ENCODE measurements at regions not wholly inside any gene's neighbourhood (a gene's known extent, or its start where the extent isn't known, plus 50 kb on each side); places are given as distances from the start of the nearest gene placed in this dataset.

DNA sequence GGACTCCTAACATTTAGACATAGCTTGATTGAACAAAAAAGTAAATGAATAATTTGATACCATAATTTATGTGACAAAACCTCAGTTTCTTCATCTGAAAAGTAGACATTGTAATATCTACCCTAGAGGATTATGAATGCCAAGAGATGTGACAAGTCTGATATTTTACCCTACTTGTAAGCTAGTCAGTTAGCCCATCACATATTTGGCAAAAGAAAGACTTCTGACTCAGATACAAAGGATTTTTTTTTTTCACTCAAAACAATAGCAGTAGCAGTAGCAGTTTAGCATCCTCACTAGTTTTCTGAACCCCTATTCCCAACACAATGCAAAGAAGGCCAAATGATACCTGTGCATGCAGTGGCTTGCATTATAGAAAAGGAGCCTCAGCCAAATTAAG is 377.3 kb upstream of the E2F7 start:
- H3K27ac Mint-ChIP-seq, result no peak overlapping the region
- no peaks in the 10 kb centered on the region for H3K4me1 Mint-ChIP-seq (ENCODE audit: low read depth)
- H3K9me3 Mint-ChIP-seq, result peaks cover 6% of the 10 kb centered on the region
- intact Hi-C loops (cut with micrococcal nuclease), result no loop called here
- no peaks in the 10 kb centered on the region for H3K36me3 Mint-ChIP-seq (ENCODE audit: low read depth)
- H3K27me3 Mint-ChIP-seq, result no peaks in the 10 kb centered on the region
- no peak overlapping the region for H3K4me3 Mint-ChIP-seq

DNA sequence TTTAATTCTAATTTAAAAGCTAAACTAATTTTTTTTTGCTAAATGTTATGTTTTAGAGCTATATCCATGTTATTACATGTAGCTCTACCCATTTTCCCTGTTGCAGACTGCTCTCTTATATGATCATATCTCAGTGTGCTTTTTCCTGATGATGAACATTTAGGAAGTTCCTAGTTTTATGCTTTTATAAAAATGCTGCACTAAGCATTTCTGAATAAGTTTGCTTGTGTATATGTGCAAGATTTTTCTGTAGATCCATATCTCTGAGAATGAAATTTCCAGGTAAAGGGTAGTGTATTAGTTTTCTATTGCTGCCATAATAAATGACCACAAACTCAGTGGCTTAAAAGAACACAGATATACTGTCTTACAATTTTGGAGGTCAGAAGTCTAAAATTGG is 374.4 kb upstream of the E2F7 start:
- Mint-ChIP-seq H3K27me3 (no peaks in the 10 kb centered on the region), H3K4me1 (ENCODE audit: low read depth) (peaks cover 11% of the 10 kb centered on the region), H3K4me3 (no peak overlapping the region), H3K36me3 (ENCODE audit: low read depth) (no peaks in the 10 kb centered on the region), H3K9me3 (no peaks in the 10 kb centered on the region), H3K27ac (no peak overlapping the region)
- intact Hi-C loops (cut with micrococcal nuclease), result no loop called here

DNA sequence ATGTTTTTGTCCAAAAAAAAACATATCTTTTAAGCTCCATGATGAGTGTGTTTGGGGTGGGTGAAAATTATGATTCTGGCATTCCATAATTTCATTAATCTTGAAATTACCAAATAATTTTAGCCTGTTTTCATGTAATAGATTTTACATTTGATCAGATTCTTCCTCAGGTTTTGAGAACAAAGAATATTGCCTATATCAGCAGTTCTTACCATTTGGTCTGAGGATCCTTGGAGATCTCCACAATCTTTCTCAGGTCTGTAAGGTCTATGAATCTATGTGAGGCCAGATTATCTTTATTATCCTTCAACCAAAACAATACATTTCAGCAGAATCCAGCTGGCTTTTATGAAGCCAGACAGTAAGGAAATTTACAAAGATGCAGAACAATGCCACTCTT is 373.3 kb upstream of the E2F7 start:
- Mint-ChIP-seq H3K36me3 (ENCODE audit: low read depth) (no peaks in the 10 kb centered on the region), H3K27me3 (no peaks in the 10 kb centered on the region), H3K27ac (no peak overlapping the region), H3K4me1 (ENCODE audit: low read depth) (peaks cover 11% of the 10 kb centered on the region), H3K4me3 (no peak overlapping the region), H3K9me3 (no peaks in the 10 kb centered on the region)
- intact Hi-C loops (cut with micrococcal nuclease), result no loop called here

DNA sequence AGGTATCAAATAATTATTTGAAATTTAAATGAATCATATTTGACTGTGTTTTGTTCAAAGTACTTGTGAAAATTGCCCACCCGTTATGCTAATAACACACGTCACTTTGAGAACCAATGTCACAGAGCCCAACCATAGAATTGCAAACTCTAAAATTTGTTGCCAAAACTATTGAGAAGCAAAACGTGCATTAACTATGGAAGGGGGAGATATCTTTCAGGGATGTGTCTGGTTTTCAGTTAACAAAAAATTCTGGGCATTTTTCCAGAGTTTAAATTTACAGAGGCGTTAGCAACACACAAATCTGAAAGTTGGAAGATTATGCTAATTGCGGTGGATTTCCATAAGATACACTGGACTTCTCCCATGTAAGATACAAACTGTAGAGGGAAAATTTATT is 371.8 kb upstream of the E2F7 start:
- H3K27me3 Mint-ChIP-seq, result no peaks in the 10 kb centered on the region
- no peaks in the 10 kb centered on the region for H3K9me3 Mint-ChIP-seq
- intact Hi-C loops (cut with micrococcal nuclease), result no loop called here
- peaks cover 11% of the 10 kb centered on the region for H3K4me1 Mint-ChIP-seq (ENCODE audit: low read depth)
- no peaks in the 10 kb centered on the region for H3K36me3 Mint-ChIP-seq (ENCODE audit: low read depth)
- no peak overlapping the region for H3K27ac Mint-ChIP-seq
- no peak overlapping the region for H3K4me3 Mint-ChIP-seq

DNA sequence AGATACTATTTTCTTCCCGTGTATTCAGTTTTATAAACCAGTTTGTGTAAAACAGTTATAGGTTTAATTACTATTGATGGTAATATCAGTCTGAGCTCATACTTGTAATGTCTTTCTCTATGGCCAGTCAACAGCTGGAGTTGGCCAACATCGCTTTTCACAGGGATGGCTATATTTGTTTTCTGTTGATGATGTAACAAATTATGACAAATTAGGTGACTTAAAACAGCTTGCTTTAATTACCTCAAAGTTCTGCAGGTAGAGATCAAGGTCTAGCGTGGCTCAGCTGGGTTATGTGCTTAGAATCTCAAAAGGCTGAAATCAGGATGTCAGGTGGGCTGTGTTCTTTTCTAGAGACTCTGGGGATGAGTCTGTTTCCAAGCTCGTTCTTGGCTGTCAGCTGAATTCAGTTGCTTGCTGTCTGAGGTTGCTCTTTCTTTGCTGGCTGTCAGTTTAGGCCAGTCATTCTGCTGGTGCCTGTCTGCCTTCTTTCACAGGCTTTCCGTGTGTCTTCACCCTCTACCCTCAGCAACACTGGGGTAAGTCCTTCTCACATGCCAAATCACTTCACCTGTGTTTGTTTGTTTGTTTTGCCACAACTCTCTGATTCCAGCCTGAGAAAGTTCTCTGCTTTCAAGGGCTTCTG is 370.2 kb upstream of the E2F7 start:
- peaks cover 11% of the 10 kb centered on the region for H3K4me1 Mint-ChIP-seq (ENCODE audit: low read depth)
- intact Hi-C loops (cut with micrococcal nuclease), result no loop called here
- no peak overlapping the region for H3K4me3 Mint-ChIP-seq
- H3K36me3 Mint-ChIP-seq (ENCODE audit: low read depth), result no peaks in the 10 kb centered on the region
- H3K27ac Mint-ChIP-seq, result no peak overlapping the region
- H3K9me3 Mint-ChIP-seq, result no peaks in the 10 kb centered on the region
- H3K27me3 Mint-ChIP-seq, result no peaks in the 10 kb centered on the region

DNA sequence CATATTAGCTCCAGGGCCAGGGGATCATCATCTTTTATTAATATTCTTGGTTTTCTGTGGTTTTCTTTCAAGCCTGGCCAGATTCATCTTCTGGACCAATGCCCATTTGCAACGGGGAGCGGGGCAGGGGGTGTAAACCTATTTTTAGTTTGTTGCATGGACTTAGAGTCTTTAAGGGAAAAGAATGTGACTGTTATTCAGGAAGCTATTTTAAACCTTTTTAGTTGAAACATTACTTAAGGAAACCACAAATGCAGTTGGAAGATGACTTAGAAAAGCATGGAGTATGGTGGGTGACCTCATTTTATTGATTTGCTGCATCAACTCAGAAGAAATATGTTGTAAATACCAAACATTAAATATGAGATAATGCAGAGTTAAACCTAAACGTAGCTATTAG is 368.4 kb upstream of the E2F7 start:
- Mint-ChIP-seq H3K27me3 (no peaks in the 10 kb centered on the region), H3K4me1 (ENCODE audit: low read depth) (peaks cover 11% of the 10 kb centered on the region), H3K4me3 (no peak overlapping the region), H3K9me3 (no peaks in the 10 kb centered on the region), H3K27ac (no peak overlapping the region), H3K36me3 (ENCODE audit: low read depth) (no peaks in the 10 kb centered on the region)
- intact Hi-C loops (cut with micrococcal nuclease), result no loop called here

DNA sequence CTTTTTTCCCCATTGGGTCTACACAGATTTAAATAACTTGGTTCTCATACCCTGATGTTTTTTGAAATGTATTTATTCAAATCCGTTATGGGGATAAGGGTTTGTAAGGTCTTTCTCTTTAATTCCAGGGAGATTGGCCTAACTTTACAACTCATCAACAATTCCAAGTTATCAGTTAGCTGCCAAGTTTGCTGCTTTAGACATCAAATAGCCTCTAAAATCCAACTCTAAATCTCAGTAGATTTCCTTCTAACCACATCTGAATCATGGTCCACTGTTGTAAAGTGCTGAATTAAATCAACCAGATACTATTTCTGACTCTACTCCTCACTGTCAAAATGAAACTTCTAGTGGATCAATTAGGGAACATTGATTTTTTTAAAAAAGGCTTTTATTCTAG is 364.1 kb upstream of the E2F7 start:
- Mint-ChIP-seq H3K27ac (no peak overlapping the region), H3K9me3 (peaks cover 20% of the 10 kb centered on the region), H3K4me3 (no peak overlapping the region), H3K27me3 (no peaks in the 10 kb centered on the region), H3K4me1 (ENCODE audit: low read depth) (no peaks in the 10 kb centered on the region), H3K36me3 (ENCODE audit: low read depth) (no peaks in the 10 kb centered on the region)
- intact Hi-C loops (cut with micrococcal nuclease), result no loop called here

DNA sequence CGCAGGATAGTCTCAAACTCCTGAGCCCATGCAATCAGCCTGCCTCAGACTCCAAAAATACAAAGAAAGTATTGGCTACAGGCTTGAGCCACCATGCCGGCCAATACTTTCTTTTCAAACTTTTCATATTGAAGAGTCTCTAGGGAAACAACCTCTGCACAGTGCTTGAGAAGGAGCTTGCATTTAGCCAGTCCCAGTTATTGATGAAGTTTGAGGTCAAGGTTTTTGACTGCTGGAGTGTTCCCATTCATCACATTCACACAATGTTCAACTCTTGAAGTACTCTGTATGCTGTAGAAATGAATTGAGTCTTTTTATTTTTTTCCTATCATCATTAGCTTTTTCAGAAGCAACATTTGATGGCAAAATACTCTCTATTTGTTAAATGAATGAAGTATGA is 355.8 kb upstream of the E2F7 start:
- Mint-ChIP-seq H3K4me3 (no peak overlapping the region), H3K36me3 (ENCODE audit: low read depth) (no peaks in the 10 kb centered on the region), H3K27me3 (no peaks in the 10 kb centered on the region), H3K4me1 (ENCODE audit: low read depth) (no peaks in the 10 kb centered on the region), H3K27ac (no peak overlapping the region), H3K9me3 (peaks cover 27% of the 10 kb centered on the region)
- intact Hi-C loops (cut with micrococcal nuclease), result no loop called here

DNA sequence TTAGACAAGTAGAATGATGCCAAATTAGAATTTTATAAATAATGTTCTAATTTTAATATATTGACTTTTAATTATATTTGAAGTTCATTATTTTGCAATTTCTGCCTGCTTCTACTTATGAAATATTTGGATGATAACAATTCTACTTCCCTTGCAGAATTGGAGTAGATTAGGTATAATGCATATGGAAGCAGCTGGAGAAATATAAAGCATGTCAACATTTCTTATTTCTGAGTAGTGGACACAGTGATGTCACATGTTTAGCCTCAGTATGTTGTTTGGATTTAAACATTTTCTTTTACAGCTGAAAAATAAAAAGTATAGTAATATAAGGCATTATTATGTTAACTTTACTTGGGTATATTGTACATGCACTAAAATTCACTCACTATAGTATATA is 344.2 kb upstream of the E2F7 start:
- Mint-ChIP-seq H3K27me3 (no peaks in the 10 kb centered on the region), H3K4me1 (ENCODE audit: low read depth) (no peaks in the 10 kb centered on the region)

DNA sequence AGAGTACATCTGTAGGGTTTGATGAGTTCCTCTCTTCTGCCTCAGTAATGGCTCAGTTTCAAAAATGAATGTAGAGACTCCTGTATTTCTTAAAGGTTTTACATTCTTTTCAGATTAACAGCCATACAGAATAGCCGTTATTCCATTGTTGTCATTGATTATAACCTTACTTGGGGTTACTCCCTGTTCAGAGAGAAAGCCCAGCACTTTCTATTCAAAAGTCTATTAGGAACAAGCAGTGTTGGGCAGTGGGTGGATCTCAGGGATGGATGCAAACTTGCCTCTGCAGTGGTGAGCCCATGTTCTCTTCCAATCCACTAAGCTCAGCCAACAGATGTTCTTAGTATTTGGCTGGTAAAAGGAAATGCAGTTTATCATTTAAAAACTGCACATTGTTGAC is 342.6 kb upstream of the E2F7 start:
- Mint-ChIP-seq H3K36me3 (ENCODE audit: low read depth) (no peaks in the 10 kb centered on the region), H3K4me1 (ENCODE audit: low read depth) (no peaks in the 10 kb centered on the region), H3K9me3 (no peaks in the 10 kb centered on the region)

More for the DNA sequence above, 344.2 kb upstream of the E2F7 start:
- H3K36me3 Mint-ChIP-seq (ENCODE audit: low read depth), result no peaks in the 10 kb centered on the region
- intact Hi-C loops (cut with micrococcal nuclease), result no loop called here
- no peaks in the 10 kb centered on the region for H3K9me3 Mint-ChIP-seq
- H3K4me3 Mint-ChIP-seq, result no peak overlapping the region
- no peak overlapping the region for H3K27ac Mint-ChIP-seq

DNA sequence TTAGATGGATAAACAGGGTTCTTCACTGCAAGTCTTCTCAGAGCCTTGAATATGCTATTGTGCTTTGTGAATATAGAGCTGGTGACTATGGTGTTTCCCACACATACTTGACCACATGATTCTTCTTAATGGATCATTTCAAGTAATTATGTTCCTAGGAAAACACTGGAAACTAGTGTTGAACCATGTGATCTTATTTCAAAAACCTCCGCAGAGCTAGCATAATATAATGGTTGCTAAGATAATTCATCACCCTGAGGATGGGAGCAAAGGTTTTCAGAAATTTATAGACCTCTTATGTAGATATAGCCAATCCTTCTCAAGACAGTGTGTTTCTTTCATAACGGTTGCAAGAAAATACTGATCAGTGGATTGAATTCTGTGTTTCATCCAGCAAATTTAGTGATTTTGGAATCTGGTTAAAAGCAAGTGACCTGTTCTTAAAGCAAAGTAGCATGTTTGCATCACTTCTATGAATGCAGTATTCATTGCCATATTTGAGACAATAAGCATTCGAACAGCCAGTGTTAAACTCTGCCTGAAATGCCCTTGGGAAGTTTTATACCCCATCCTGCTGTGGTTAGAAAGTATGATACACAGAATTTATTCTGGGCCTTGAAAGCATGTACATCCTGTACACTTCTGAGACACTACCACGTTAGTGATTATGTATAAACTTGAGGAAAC is 341.0 kb upstream of the E2F7 start:
- intact Hi-C loops (cut with micrococcal nuclease), result no loop called here
- Mint-ChIP-seq H3K27ac (no peak overlapping the region), H3K36me3 (ENCODE audit: low read depth) (no peaks in the 10 kb centered on the region)

More for the DNA sequence above, 342.6 kb upstream of the E2F7 start:
- Mint-ChIP-seq H3K27me3 (no peaks in the 10 kb centered on the region), H3K27ac (no peak overlapping the region), H3K4me3 (no peak overlapping the region)
- intact Hi-C loops (cut with micrococcal nuclease), result no loop called here

DNA sequence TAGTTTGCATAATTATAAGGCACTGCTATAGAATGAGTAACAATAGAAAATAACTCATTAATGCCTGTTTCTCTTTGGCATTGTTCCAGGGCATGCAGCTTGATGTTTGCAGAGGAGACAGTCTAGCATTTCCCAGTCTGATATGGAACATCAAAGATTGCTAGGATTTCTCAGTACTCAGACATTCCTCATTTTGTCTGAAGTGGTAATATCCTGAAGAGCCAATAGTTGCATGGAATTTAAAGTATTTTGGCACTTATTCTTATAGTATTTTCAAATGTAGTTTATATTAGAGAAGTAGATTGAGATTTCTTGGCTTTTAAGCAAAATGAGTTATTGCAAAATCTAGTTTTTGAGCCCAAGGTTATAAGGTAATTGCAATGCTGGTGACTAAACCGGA is 337.3 kb upstream of the E2F7 start:
- Mint-ChIP-seq H3K4me3 (no peak overlapping the region), H3K4me1 (ENCODE audit: low read depth) (no peaks in the 10 kb centered on the region), H3K36me3 (ENCODE audit: low read depth) (no peaks in the 10 kb centered on the region), H3K27ac (no peak overlapping the region), H3K9me3 (no peaks in the 10 kb centered on the region), H3K27me3 (no peaks in the 10 kb centered on the region)
- intact Hi-C loops (cut with micrococcal nuclease), result no loop called here

More for the DNA sequence above, 341.0 kb upstream of the E2F7 start:
- Mint-ChIP-seq H3K4me1 (ENCODE audit: low read depth) (no peaks in the 10 kb centered on the region), H3K4me3 (no peak overlapping the region), H3K27me3 (no peaks in the 10 kb centered on the region), H3K9me3 (no peaks in the 10 kb centered on the region)

DNA sequence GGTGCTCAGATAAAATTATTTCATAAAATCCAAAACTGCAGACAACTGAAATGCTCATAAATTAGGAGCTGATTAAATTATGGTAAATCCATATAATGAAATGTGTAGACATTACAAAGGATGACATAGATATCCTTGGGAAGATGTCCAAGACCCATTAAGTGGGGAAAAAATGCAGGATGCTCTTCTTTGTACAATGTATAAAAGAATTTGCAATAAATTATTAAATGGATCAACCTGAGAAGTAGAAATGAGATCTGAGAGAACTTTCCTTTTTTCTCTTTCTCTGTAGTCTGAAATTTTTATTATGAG is 336.4 kb upstream of the E2F7 start:
- Mint-ChIP-seq H3K27ac (no peak overlapping the region), H3K4me3 (no peak overlapping the region), H3K4me1 (ENCODE audit: low read depth) (no peaks in the 10 kb centered on the region), H3K36me3 (ENCODE audit: low read depth) (no peaks in the 10 kb centered on the region), H3K27me3 (no peaks in the 10 kb centered on the region), H3K9me3 (no peaks in the 10 kb centered on the region)
- intact Hi-C loops (cut with micrococcal nuclease), result no loop called here

DNA sequence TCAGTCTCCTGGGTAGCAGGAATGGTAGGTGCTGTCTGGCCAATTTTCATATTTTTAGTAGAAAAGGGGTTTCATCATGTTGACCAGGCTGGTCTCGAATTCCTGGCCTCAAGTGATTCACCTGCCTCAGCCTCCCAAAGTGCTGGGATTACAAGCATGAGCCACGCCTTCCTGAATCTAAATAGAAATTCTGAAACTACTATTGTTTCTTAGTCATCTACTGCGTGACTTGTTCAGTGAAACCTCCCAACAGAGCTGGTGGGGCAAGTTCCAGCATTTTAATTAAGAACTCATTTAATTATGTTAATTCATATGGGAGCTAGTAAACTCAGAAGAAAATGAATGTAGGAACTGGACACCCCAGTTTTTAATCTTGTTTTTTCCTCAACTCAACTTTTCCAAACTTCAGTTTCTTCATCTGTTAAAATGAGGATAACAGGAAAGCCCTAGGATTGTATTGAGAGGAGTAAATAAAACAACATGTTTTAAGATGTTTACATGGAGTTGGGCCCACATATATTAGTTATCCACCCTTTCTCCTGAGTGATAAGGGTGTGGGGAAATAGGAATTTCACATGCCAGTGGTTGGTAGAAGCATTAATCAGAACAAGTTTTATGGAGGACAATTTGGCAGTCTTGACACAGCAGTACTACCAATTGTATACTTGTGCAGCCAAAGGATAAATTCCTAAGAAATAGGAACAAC is 335.8 kb upstream of the E2F7 start:
- Mint-ChIP-seq H3K27me3 (no peaks in the 10 kb centered on the region), H3K9me3 (no peaks in the 10 kb centered on the region), H3K4me3 (no peak overlapping the region), H3K36me3 (ENCODE audit: low read depth) (no peaks in the 10 kb centered on the region), H3K27ac (no peak overlapping the region), H3K4me1 (ENCODE audit: low read depth) (no peaks in the 10 kb centered on the region)
- intact Hi-C loops (cut with micrococcal nuclease), result no loop called here
